ENCODE measurements at regions not wholly inside any gene's neighbourhood (a gene's known extent, or its start where the extent isn't known, plus 50 kb on each side); places are given as distances from the start of the nearest gene placed in this dataset.

- no peak for DNase-seq
These were observed 243.1 kb upstream of the TENM4 start for GRCh38 chr11:79683930-79684329.

- DNase-seq = no peak
These were observed 238.1 kb upstream of the TENM4 start for GRCh38 chr11:79678780-79679452.

GRCh38 chr11:79676396-79676795, 235.6 kb upstream of the TENM4 start:
- DNase-seq = no peak

- no peak for DNase-seq
These were observed 234.3 kb upstream of the TENM4 start for GRCh38 chr11:79675081-79675480.

- DNase-seq = no peak
These were observed 232.0 kb upstream of the TENM4 start for GRCh38 chr11:79672786-79673185.

GRCh38 chr11:79671401-79671800, 230.6 kb upstream of the TENM4 start:
- DNase-seq = no peak

- no peak for DNase-seq
These were observed 230.1 kb upstream of the TENM4 start for GRCh38 chr11:79670882-79671281.

GRCh38 chr11:79668575-79668974, 227.7 kb upstream of the TENM4 start:
- no peak for DNase-seq

- DNase-seq = no peak
These were observed 226.6 kb upstream of the TENM4 start for GRCh38 chr11:79667380-79667779.

GRCh38 chr11:79663017-79663416, 222.2 kb upstream of the TENM4 start:
- DNase-seq = no peak

- DNase-seq = no peak
These were observed 220.5 kb upstream of the TENM4 start for GRCh38 chr11:79661373-79661772.

GRCh38 chr11:79648766-79649520, 208.1 kb upstream of the TENM4 start:
- DNase-seq = no peak

- DNase-seq = no peak
These were observed 196.4 kb upstream of the TENM4 start for GRCh38 chr11:79637219-79637618.

GRCh38 chr11:79634905-79635304, 194.1 kb upstream of the TENM4 start:
- DNase-seq = no peak

- no peak for DNase-seq
These were observed 186.5 kb upstream of the TENM4 start for GRCh38 chr11:79627281-79627680.

- DNase-seq = no peak
These were observed 185.6 kb upstream of the TENM4 start for GRCh38 chr11:79626135-79627075.

GRCh38 chr11:79623375-79623774, 182.5 kb upstream of the TENM4 start:
- no peak for DNase-seq

GRCh38 chr11:79617561-79617960, 176.7 kb upstream of the TENM4 start:
- DNase-seq = no peak

GRCh38 chr11:79616392-79616851, 175.6 kb upstream of the TENM4 start:
- DNase-seq = no peak

GRCh38 chr11:79615425-79615824, 174.6 kb upstream of the TENM4 start:
- no peak for DNase-seq

GRCh38 chr11:79610678-79611077, 169.8 kb upstream of the TENM4 start:
- no peak for DNase-seq

GRCh38 chr11:79610139-79610538, 169.3 kb upstream of the TENM4 start:
- DNase-seq = no peak

- DNase-seq = no peak
These were observed 168.7 kb upstream of the TENM4 start for GRCh38 chr11:79609511-79609910.
